ENCODE measurements at regions not wholly inside any gene's neighbourhood (a gene's known extent, or its start where the extent isn't known, plus 50 kb on each side); places are given as distances from the start of the nearest gene placed in this dataset.
A peak's percentile ranks its signal among the peaks of the same experiment; 100 is the strongest.

DNA sequence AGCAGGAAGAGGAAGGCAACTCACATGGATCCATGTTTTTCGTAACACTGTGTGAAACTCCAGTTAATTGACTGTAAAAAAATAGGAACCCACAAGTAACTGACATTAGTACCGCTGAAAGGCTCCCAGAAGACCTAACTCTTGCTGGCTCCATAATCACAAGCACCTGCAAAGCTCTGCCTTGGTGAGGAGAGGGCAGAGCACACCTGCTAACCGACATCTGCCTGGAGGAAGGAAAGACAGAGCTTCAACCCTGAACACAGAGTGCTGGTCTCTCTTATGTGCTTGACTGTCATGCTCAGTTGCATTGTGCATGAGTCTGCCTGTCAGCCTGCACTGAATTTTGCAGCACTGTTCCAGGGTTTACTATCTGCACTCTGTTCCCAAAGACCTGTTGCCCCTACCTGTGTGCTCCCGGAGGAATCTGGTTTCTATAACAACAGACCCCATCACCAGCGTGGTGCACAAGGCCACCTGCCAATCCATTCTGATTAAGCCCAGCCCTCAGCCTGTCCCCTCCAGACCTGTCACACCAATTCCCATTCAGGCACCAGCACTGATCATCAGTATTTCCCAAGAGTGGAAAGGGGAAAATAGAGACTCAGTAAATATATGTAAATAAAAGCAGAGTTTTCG, 63.1 kb upstream of the ANKRD1 start:
- DNase-seq = no peak
- Histone ChIP-seq H3K36me3 (peaks cover 0 to 5% (median 0%) of the 10 kb centered on the region in 9 donors), H3K27me3 (no peaks in the 10 kb centered on the region), H3K4me1 (peaks cover 0 to 37% (median 14%) of the 10 kb centered on the region in 12 donors), H3K9me3 (no peaks in the 10 kb centered on the region), H3K4me3 (no peak overlapping the region), H3K27ac (peak overlapping the region in 8 of 12 donors; percentile 72 to 89 (median 82))
- no peak for ATAC-seq
- 60 to 66% (median 61%) methylated on average over 6 of the region's 6 CpGs for WGBS, 4 donors
- TF ChIP-seq, protein P1, sequence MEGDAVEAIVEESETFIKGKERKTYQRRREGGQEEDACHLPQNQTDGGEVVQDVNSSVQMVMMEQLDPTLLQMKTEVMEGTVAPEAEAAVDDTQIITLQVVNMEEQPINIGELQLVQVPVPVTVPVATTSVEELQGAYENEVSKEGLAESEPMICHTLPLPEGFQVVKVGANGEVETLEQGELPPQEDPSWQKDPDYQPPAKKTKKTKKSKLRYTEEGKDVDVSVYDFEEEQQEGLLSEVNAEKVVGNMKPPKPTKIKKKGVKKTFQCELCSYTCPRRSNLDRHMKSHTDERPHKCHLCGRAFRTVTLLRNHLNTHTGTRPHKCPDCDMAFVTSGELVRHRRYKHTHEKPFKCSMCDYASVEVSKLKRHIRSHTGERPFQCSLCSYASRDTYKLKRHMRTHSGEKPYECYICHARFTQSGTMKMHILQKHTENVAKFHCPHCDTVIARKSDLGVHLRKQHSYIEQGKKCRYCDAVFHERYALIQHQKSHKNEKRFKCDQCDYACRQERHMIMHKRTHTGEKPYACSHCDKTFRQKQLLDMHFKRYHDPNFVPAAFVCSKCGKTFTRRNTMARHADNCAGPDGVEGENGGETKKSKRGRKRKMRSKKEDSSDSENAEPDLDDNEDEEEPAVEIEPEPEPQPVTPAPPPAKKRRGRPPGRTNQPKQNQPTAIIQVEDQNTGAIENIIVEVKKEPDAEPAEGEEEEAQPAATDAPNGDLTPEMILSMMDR (IDR thresholded peaks at IDR 0.05) = no peak
- no peak for TF ChIP-seq POLR2A (IDR thresholded peaks at IDR 0.05)
- intact Hi-C loops (cut with DNase I) = loop anchor here in 3 of 10 donors (5.0 to 10.0 kb wide), 3 partner anchors 47 to 62 kb away; partner anchors contain the start of gene ANKRD1 (in 2 of the 3)

DNA sequence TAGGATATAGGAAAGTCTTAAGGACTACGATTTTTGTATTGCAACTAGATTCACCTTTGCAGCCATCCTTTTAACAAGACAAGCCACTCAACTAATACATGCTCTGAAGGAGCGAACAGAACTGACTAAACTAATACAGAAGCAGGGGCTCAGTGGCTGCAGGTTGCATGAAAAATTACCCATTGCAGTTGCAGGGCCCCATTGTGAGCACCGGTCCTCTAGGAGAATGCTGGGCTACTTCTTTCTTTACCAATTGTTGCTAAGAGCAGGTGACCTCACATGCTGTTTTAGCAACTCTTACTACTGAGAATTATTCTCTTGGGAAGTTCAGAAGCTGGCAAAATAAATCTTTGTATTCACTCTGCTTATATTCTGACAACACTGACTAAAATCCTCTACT, 64.0 kb upstream of the ANKRD1 start:
- H3K4me3 ChIP-seq = no peak overlapping the region
- no peak for ATAC-seq
- H3K4me1 ChIP-seq = peaks cover 0 to 38% (median 16%) of the 10 kb centered on the region in 12 donors
- 56 to 69% (median 60%) methylated on average over 3 of the region's 3 CpGs for WGBS, 4 donors
- no peak for DNase-seq
- TF ChIP-seq, protein P1 (IDR thresholded peaks at IDR 0.05) = no peak
- TF ChIP-seq POLR2A (IDR thresholded peaks at IDR 0.05) = no peak
- H3K36me3 ChIP-seq = peaks cover 0 to 5% (median 0%) of the 10 kb centered on the region in 9 donors
- no peaks in the 10 kb centered on the region for H3K27me3 ChIP-seq
- peak overlapping the region in 9 of 12 donors; percentile 38 to 89 (median 81) for H3K27ac ChIP-seq
- H3K9me3 ChIP-seq = no peaks in the 10 kb centered on the region
- intact Hi-C loops (cut with DNase I) = loop anchor here in 6 of 10 donors (5.0 to 10.0 kb wide), 5 partner anchors 48 to 68 kb away; partner anchors contain the start of gene ANKRD1 (in 3 of the 6)

DNA sequence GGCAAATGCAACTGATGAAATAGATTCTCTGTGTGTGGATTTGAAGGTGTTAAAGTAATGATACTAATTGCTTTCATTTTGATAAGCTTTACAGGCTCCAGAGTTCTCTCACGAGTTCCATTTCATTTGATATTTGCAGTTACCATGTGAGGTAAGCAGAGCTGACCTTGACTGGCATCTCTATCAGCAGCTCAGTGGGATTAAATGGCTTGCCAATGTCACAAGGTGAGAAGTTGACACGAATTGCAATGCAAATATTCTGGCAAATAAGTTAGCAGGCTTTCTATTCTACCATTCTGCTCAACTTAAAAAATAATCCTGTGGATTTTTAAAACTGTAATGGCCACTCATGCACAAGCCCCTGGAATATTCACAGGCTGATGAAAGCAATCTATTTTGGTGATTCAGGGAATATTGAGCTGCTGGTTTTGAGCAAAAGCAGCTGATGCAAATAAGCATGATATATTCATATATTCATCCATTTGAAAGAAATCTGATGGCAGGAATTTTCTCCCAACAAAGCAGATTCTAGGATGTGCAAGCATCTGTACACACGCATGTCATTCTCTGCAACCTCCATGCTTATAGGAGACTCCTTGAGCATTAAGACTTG, 64.5 kb upstream of the ANKRD1 start:
- intact Hi-C loops (cut with DNase I) = loop anchor here in 4 of 10 donors (5.0 to 10.0 kb wide), 4 partner anchors 53 to 68 kb away; partner anchors contain the start of gene ANKRD1 (in 2 of the 4)
- peaks cover 0 to 38% (median 16%) of the 10 kb centered on the region in 12 donors for H3K4me1 ChIP-seq
- H3K27me3 ChIP-seq = no peaks in the 10 kb centered on the region
- H3K9me3 ChIP-seq = no peaks in the 10 kb centered on the region
- no peak overlapping the region for H3K4me3 ChIP-seq
- 24 to 38% (median 36%) methylated on average over 3 of the region's 3 CpGs for WGBS, 4 donors
- no peak for DNase-seq
- peaks cover 0 to 5% (median 0%) of the 10 kb centered on the region in 9 donors for H3K36me3 ChIP-seq
- TF ChIP-seq, protein P1 (IDR thresholded peaks at IDR 0.05) = no peak
- no peak for TF ChIP-seq POLR2A (IDR thresholded peaks at IDR 0.05)
- peak overlapping the region in 10 of 12 donors; percentile 35 to 89 (median 80) for H3K27ac ChIP-seq
- peak; percentile 50 to 69 (median 63) for ATAC-seq

DNA sequence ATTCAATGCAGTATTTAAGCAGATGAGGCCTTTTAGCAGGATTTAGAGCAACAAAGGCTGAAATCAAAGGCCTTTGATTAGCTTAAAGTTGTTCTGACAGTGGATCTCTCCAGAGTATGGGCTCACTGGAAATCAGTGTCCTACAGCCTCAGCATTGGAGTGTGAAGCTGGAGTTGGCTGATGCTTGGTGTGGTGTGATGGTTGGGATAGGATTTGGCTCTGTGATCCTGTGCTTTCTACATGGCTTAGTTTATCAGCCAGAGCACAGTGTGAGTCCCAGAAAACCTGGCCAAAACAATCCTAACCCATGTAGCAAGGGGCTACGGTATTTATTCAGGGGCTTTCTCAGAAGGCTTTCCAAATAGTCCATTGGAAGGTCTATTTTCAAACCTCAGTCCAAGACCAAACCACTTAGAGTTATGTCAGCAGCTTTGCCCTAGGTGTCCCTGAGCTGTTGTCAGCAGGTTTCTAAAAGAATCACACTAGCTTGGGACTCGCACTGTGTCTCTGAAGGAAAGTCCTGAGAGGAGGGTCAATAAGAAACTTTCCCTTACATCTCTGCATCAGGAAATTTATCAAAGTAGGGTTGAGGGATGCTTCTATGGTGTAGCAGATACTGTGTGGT, 65.4 kb upstream of the ANKRD1 start:
- 49 to 77% (median 65%) methylated on average over 1 to 2 of the region's 2 CpGs for WGBS, 4 donors
- intact Hi-C loops (cut with DNase I) = loop anchor here in 5 of 10 donors (1.0 to 10.0 kb wide), 5 partner anchors 54 to 69 kb away; partner anchors contain the start of gene ANKRD1 (in 3 of the 5)
- H3K9me3 ChIP-seq = no peaks in the 10 kb centered on the region
- H3K27ac ChIP-seq = peak overlapping the region; percentile 1 to 89 (median 78)
- no peak overlapping the region for H3K4me3 ChIP-seq
- ATAC-seq = peak; percentile 60 to 81 (median 79)
- TF ChIP-seq POLR2A (IDR thresholded peaks at IDR 0.05) = no peak
- TF ChIP-seq, protein P1 (IDR thresholded peaks at IDR 0.05) = no peak
- no peak for DNase-seq
- no peaks in the 10 kb centered on the region for H3K36me3 ChIP-seq
- H3K27me3 ChIP-seq = no peaks in the 10 kb centered on the region
- peaks cover 0 to 38% (median 16%) of the 10 kb centered on the region in 12 donors for H3K4me1 ChIP-seq
